CD4-positive, alpha-beta T cell treated with Interleukin-1 beta for 1 hour (primary cell): ENCODE measurements at regions not wholly inside any gene's neighbourhood (a gene's known extent, or its start where the extent isn't known, plus 50 kb on each side); places are given as distances from the start of the nearest gene placed in this dataset.

ENCODE experiments used
- DNase-seq, 2 donors: peaks; one replicate each; pipeline ENCODE4 v3.0.0-alpha.2; 2020 to 2022

DNA sequence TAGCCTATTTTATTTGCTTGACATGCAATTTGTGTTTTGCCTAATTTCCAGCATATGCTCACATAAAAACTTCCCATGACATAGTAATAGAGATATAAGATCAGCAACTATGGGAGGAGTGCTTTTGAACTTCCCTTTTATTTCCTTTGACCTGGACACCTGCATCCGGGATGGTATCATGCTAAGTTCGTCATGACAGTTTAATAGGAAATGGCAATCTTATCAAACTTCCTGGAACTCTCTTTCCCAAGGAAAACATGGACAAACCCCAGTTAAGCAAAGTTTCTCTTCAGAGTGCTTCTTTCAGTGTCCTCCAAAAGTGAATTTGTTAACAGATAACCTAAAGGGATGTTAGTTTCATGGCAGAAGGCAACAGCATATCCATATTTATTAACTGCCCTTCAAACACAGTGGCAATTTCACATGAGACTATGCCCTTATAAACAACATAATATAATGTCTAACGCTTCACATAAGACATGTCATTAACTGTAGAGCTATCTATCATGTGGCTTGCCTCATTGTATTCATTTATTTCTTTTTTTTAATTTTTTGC is 474.7 kb upstream of the SEMA3A start:
- no peak for DNase-seq

DNA sequence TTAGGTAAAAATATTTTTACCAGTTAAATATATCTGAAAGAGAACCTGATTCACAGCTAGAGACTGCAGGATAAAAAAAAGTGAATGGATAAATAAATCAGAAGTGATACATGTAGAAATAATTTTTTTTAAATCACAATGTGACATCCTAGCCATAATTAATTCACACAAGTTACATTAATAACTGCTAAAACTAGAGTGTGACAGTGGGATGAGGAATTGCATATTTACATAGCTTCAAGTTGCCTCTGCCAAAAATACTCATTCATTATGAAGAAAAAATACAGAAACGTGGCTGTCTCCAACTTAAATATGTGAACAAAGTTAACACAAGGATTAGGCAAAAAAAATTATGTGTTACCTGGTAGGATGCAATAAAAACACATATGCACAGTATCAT is 473.5 kb upstream of the SEMA3A start:
- no peak for DNase-seq

DNA sequence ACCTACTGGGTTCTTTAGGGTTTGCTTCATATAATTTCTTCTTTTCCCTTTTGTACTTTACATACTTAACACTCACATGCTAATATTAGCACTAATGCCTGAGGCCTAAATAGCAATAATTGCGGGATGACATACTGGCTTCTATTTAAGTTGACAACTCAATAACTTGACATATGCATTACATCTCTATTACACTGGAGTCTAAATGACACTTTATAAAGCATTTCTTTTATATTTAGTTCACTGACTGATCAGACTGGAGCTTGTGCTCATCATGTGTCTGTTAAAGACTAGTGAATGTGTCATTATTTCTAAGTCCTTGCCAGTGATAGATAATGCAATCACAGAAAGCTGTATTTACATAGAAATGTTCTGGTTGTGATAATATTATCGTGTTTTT is 472.1 kb upstream of the SEMA3A start:
- DNase-seq: no peak

DNA sequence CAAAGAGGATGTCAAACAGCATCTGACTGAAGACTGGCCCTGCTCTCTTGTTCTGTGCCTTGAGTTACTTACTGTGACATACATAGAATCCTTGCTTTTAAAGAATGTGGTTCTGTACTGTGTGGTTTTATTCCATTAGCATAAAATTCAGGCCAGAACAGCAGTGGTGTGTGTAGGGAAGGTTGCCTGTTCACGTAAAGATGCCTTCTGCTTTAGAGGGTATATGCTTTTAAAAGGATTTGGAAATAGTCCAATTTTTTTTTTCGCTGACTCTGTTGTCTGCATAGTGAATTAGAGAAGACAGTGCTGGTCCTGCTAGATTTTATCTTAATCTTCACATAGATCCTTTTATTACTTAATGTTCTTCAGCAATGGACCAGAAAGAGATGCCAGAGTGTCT is 470.8 kb upstream of the SEMA3A start:
- no peak for DNase-seq

DNA sequence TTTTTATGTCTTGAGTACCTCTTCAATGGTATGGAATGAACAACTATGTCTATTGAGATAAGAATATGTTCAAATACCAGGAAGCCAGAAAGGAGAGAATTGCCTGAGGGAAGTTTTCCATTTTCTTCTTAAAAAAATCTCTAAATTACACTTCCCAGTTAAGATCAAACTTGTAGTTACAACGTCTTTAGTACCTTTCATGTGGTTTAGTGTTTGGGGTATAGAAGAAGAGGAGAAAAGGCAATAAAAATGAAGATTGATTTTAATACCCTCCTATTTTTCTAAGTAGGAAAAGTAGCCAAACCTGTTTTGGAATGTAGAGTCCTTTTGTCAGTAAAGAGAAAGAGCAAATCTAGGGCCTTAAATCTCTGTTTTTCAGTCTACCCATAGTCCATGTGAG is 470.0 kb upstream of the SEMA3A start:
- DNase-seq: no peak

DNA sequence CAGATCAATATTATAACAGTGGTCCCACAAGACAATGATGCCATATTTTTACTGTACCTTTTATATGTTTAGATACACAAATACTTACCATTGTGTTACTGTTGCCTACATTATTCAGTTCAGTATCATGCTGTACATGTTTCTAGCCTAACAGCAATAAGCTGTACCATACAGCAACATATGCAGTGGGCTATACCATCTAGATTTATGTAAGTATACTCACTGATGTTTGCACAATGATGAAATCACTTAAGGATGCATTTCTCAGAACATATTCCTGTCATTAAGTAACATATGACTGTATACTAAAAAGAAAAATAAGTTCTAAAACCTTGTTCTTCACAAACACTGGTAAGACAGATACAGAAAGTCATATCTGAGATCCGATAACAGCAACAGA is 468.6 kb upstream of the SEMA3A start:
- no peak for DNase-seq

DNA sequence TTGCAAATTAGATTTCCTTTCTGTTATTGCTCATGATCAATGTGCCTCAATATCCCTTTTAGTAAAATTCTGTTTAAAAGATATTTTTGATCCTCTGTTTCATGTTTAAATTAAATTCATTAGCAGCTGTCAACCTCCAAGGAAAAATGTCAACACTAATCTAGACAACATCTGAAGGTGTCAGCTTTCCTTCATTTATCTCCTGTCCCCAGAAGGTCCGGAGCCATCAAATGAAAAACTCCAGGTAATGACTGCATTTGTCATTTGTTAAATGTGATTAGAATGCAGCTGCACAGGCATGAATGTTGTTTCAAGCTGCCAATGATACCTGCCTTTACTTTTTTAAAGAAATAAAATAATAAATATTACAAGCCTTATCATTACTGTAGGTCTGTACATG is 463.7 kb upstream of the SEMA3A start:
- no peak for DNase-seq

DNA sequence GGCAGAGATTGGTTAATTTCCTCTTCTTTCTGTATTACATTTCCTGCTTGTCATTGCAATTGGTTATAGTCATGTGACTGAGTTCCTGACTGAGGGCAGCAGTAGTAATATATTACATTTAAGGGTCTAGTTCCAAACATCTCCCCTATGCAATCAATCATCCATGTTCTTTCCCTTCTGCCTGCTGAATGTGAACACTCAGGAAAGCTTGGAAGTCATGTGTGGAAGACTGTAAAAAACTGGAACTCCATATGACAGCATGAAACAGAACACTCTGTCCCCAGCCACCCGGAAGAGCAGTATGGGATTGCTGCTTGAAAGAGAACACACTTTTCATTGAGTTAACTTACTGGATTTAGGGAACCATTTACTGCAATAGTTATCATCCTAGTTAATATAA is 459.7 kb upstream of the SEMA3A start:
- no peak for DNase-seq

DNA sequence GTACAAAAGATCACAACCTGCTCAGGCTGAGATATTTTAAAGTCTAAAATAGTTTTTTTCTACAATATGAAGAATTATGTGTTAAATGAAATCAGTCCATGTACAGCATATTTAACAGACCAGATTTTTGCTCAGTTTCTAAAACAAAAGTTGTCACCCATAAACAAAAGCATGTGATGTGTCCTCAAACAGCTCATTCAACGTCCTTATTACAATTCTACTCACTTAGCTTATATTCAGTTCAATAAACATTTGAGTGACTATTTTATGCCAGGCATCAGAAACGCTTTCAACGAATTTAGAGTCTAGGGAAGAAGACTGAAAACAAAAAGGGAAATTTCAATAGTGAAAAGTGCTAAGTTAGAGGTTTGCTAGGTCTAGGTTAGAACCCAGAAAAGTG is 457.3 kb upstream of the SEMA3A start:
- no peak for DNase-seq

DNA sequence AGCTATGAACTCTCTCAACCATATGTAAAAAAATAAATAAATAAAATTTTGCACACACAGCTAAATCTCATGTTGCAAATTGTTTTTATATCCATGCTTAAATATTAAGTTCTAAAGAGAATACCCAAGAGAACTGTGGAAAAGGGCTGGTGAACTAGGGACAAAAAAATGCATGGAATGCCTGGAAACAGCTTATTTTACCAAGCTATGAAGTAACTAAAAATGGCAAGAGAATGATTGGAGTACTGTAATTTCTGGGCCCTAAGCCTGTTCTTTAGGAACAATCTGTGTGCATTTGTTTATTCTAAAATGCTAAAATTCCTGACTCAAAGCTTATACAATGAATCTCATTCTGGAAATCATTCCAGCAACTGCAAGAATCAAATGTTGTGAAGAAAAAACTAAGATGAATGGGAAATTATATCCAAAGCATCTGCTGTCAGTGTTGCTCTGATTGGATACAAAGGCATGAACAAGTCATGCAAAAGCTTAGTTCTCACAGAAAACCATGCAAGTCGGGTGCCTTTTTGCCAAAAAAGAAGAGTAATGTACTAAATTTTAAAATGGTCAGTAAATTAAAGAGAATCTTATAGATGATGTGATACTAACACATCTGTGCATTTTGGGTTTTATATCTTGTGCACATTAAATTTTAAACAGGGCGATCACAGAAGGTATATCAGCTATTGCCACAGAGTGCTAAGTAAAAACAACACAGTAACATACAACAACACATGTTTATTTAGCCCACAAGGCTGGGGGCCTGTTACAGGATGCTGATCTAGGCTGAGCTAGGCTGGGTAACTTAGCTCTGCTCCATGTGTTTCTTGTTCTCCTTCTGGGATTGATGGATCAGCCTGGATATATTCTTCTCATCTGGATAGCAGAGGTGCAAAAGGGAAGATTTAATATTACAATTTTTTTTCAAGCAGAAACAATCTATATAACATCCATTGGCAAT is 453.5 kb upstream of the SEMA3A start:
- no peak for DNase-seq

DNA sequence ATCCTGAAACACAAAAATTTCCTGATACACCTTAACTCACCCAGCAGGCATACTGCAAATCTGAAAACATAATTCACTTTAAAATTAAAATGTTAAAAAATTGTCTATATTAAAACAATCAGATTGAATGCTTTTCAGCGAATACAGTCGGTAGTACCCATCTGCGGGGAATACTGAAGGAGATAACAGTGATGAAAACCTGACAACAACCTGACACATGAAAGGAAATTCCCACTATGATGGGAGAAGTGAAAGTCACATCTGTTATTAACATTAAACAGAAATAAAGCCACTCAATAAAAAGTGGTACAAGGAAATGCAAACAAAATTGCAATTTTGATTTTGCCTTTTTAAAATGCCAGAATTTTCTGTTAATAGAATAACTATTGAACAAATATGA is 448.0 kb upstream of the SEMA3A start:
- no peak for DNase-seq

DNA sequence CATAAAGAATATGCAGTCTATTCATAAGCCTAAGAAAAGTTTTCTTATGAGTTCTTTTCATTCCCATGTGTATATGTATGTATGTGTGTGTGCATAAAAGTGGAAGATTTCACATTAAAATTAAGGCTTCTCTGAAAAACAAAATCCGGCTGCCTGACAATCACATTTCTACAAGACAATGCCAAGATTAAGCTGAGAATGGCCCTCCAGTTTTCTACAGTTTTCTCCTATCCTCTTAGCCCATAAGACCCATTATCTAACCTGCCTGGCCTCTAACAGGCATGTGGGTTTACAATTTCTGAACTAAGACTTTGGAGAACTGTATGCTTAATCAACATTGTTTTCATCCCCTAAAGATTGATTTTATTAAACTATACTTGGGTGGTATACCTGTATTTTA is 446.0 kb upstream of the SEMA3A start:
- no peak for DNase-seq

DNA sequence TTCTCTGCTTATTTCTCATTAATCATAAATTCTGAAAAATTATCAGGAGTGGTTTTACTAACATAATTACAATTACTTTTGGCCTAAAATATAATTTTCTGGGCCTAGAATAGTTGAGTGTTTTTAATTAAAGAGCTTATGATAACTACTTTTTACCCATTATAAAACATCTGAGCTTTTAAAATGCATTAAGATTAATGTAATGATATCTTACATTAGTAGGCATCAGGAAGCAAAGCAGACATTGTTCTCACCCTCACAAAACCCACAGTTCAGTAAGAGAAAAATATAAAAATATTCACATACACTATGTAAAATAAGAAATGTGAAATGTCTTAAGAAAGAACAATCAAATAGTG is 443.7 kb upstream of the SEMA3A start:
- no peak for DNase-seq

DNA sequence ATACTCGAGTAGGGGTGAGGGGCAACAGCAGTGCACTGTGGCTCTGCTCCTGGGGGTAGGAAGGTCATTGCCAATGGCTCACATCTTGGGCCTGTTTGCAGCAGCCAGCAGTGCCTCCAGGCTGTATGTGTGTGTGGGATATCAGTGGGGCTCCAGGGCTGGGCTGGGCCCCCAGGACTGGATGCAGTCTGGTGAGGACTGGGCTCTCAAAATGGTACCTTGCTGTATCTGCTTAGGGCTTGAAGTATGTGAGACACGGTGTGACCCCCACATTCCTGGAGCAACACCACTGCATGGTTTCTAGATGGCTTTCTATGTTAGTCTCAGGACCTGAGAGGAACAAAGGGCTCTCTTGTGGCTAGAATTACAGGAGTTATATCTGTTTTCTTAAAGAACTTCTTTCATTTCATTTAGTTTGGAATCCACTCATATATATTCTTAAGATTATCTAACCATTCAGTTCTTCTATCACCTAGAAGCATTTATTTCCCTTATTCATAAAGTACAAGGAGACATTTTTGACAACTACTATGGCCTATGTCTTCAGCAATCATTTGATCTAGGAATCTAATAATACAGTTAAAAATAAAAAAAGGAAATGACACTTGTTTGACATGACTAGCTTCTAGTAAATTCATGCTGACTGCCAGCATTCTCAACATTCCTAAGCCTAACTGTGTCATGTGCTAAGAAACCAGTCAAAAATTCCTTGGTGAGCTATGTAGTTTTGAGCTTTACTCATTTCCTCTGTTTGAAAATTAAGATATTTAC is 443.2 kb upstream of the SEMA3A start:
- no peak for DNase-seq

DNA sequence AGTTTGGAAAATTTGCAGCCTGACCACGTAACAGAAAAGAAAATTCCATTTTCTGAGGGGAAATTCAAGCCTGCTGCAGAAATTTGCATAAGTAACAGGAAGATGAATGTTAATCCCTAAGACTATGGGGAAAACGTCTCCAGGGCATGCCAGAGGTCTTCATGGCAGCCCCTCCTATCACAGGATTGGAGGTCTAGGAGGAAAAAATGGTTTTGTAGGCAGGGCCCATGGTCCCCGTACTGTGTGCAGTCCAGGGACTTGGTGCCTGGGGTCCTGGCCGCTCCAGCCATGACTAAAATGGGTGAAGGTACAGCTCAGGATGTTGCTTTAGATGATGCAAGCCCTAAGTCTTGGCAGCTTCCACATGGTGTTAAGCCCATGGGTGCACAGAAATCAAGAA is 437.3 kb upstream of the SEMA3A start:
- no peak for DNase-seq

DNA sequence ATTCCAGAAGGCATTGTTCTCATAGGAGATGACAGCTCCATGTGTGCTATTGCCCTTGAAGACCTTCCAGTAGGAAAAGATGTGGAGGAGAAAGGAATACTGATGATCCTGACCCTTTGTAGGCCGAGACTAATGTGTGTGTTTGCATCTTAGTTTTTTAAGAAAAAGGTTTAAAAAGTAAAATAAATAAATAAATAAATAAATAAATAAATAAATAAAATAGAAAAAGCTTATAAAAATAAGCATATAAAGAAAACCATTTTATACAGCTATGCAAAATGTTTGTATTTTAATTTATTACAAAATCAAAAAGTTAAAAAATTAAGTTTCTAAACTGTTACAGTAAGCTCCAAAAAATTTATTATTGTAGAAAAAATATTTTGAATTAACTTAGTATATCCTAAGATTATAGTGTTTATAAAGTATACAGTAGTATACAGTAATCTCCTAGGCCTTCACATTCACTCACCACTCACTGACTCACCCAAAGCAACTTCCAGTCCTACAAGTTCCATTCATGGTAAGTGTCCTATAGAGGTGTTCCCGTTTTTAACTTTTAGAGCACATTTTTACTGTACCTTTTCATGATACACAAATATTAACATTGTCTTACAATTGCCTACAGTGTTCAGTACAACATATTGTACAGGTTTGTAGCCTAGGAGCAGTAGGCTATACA is 435.2 kb upstream of the SEMA3A start:
- no peak for DNase-seq

DNA sequence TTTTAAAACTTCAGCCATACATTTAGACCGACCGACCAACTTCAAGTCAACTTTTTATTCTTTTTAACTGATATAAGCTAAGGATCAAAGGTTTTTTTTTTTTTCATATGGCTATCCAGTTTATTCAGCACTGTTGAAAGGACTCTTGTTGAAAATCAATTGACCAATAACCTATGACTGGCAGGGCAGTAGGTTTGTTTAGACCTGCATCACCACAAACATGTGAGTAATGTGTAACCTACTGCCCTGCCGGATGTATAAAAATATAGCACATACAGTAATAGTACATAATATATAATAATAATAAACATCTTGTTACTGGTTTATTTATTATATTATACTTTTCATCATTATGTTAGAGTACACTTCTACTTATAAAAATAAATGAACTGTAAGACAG is 434.6 kb upstream of the SEMA3A start:
- no peak for DNase-seq

DNA sequence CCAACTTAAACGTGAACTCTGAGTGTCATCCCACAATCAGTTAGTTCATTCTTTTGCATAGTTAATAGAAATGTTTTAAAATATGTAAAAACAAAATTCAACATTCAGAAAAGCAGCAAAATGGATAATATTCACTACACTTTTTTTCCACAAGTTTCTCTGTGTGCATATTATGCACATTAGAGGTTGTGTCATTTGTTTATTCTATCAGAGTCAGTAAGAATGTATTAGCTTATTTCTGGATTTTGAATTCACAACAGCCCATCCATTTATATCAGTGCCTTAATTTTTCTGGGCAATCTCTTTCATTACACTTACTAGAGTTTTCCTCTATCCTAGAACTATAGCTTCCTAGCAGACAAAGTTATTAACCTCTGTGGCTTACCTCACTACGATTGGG is 432.7 kb upstream of the SEMA3A start:
- DNase-seq: no peak

DNA sequence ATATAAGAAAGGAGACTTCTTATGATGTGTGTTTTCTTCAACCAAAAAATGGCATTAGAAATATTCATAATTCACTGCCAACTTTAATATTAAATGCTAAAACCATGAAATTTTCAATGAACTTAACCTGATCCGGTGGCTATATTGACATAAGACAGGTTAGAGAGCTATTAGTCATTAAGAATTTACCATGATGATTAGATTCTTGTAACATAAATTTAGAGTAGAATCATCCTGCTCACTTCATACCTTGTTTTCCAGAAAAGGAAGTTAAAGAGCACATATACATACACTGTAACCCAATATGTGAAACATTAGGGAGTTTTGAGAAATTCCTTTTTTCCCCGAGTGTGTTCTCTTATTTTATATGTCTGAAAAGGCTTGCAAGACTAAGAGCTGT is 430.3 kb upstream of the SEMA3A start:
- DNase-seq: no peak

DNA sequence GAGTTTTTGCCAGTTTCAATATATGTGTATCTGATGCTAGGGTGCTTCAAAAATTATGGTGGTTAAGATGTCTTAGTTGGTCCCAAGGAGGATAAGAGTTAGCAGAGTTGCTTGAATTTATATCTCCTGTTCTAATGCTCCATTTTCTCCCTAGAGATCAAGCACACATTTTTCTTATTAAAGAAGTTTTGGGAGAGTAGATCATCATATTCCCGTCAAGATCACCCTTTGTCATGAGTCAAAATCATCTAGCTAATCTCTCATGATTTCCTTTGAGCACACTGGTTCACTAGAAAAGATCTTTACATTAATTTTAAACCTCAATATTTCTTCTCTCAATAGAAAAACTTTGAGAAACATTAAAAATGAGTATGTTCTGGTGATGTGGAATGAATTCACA is 429.9 kb upstream of the SEMA3A start:
- DNase-seq: no peak

DNA sequence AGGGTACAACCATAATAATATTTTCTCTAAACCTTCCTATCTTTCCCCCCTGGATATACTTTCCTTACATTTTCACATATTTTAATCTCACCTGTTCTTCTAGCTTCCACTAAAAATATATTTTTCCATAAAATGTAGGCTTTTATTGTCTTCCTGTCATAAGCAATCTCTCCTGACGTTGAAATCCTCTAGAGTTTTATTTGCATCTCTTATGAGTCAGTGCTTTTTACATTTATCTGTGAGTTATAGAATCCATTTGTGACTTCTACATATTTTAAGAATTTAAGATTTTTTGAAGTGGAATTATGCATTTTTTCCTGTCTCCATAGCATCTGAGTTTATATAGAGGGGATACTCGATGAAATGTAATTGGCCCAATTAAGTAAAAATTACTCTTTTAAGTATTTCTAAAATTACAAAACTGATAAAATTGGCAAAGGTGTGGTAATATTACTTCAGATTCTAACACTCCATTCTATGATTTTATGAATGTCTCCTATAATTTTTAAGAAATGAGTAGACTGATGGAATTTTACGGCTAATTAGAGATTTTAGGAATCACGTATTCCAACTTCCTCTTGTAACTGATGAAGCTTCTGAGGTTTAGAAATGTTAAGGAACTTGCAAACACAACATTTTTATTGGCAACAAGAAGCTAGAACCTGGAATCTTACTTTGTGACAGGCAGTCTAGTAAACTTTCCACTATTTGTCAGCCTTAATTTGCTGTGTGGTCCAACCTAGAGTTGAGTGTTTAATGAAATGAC is 422.9 kb upstream of the SEMA3A start:
- no peak for DNase-seq

DNA sequence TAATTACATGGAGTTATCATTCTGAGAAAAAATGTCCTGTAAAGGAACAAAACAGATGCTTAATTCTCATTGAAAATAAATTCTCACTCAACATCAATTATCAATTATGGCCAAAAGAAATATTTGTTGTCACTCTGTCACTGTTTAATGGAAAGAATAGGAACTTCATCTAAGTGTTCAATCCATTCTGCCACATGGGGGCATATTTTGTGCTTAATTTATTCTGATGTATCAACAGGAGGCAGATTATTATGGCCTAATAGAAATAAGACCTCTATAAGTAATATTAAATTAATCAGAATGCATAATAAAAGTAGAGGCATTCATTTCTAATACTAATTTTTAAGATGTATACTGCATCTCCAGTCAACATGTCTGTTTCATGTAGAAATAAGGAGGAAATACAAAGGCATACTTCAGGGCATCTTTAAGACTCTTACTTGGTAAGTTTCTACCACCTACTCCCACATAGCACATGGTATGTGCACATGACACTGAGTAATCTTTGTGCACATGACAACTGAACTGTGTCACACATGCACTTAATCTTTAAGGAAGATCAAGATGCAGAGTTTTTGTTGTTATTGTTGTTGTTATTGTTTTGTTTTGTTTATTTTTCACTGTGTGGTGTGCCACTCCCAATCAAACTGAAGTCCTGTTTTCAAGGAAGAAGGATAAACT is 420.4 kb upstream of the SEMA3A start:
- DNase-seq: no peak
